GM12864 (cell line): ENCODE measurements at regions not wholly inside any gene's neighbourhood (a gene's known extent, or its start where the extent isn't known, plus 50 kb on each side); places are given as distances from the start of the nearest gene placed in this dataset.

Experiments
- DNase-seq: peaks from one replicate; pipeline ENCODE4 v3.0.0-alpha.2; 2011; ENCODE audit warnings: low read depth
- H3K4me3 ChIP-seq: 2 replicates; pipeline ENCODE4 v1.5.1; 2011; ENCODE audit warnings: mild to moderate bottlenecking, low read depth, low read length, control low read depth
- TF ChIP-seq, protein P1 (sequence below): IDR thresholded peaks from 2 replicates; pipeline ENCODE4 v1.5.1; 2011; ENCODE audit warnings: low read depth, mild to moderate bottlenecking, moderate library complexity, low read length, control low read depth, inconsistent platforms; ENCODE audit errors: missing control alignments

DNA sequence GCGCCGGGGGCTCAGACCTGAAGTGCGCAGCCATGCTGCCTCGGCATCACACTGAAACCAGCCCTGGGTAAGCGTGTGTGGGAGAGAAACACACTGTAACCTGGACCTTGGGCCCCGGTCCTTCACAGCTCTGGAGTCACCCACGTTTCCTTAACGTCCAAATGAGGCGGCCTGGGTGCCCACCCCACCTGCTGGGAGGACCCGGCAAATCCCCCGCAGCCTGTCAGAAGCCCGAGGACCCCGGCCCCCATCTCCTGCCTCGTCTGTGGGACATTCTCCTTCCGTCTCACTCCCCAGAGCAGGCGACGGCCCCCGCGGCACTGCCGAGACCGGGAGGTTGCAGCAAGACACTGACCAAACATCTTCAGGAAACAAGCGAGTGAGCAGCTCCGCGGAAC is 66.5 kb upstream of the GALNT9 start:
- H3K4me3 ChIP-seq = no peak overlapping the region
- TF ChIP-seq, protein P1, sequence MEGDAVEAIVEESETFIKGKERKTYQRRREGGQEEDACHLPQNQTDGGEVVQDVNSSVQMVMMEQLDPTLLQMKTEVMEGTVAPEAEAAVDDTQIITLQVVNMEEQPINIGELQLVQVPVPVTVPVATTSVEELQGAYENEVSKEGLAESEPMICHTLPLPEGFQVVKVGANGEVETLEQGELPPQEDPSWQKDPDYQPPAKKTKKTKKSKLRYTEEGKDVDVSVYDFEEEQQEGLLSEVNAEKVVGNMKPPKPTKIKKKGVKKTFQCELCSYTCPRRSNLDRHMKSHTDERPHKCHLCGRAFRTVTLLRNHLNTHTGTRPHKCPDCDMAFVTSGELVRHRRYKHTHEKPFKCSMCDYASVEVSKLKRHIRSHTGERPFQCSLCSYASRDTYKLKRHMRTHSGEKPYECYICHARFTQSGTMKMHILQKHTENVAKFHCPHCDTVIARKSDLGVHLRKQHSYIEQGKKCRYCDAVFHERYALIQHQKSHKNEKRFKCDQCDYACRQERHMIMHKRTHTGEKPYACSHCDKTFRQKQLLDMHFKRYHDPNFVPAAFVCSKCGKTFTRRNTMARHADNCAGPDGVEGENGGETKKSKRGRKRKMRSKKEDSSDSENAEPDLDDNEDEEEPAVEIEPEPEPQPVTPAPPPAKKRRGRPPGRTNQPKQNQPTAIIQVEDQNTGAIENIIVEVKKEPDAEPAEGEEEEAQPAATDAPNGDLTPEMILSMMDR = no peak
- DNase-seq = no peak

DNA sequence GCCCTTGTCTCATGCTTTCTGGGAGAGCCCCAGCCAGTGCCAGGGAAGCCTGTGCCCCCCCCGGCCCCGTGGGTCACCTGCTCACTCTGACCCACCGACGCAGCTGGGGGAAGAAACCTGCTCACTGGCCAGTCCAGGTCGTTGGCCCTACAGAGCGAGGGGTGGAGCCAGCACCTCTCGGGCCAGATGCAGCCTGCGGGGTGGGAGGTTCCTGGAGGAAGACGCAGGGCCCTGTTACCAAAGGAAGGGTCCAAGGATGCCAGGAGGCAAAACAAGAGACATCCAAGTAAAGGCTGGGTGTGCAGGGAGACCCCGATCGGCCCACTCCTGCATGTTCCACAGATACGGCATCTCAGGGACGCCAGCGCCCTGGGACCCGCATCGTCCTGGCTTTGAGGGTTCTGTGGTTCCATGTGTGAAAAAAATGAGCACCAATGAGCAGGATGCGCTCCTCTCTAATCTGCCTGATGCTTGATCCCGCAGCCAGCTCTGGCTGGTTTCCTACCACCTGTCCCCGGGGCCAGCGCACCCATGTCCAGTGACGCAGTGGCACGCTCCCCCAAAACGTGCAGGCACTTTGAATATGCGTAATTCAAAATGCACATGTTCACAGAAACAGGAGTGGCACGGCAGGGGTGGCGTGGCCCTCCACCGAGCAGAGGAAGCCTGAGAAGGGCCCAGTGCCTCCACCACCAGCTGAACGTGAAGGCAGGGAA is 66.0 kb upstream of the GALNT9 start:
- TF ChIP-seq, protein P1 = no peak
- no peak for DNase-seq
- H3K4me3 ChIP-seq = no peak overlapping the region

DNA sequence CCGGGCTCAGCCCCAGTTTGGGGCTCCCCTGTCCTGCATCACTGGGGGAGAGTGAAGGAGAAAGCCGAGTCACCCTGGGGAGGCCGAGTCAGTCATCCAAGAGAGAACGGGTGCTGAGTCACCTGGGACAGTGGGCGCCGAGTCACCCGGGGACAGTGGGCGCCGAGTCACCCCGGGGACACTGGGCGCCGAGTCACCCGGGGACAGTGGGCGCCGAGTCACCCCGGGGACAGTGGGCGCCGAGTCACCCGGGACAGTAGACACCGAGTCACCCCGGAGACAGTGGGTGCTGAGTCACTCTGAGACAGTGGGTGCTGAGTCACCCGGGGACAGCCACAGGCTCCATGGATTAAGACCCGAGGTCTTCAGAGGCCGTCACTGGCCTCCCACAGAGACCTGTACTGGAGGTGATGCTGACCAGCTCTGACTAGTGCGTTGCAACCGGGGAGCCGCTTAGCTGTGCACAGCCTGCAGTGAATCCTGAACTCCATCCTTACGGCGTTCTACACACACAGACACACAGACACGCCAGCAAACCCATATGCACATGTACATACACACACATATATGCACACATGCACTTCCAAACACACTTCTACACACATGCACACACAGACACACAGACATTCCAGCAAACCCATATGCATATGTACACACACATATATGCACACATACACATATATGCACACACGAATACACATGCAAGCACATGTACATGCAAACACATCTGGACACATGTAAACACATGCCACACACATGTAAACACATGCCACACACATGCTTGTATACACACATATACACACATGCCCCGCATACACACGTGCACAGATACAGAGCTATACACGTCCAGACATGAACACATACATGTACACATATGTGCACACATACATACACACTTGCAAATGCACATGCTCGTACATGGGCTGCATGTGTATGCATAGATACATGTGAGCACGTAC is 64.9 kb upstream of the GALNT9 start:
- no peak overlapping the region for H3K4me3 ChIP-seq
- no peak for DNase-seq
- TF ChIP-seq, protein P1 = no peak

DNA sequence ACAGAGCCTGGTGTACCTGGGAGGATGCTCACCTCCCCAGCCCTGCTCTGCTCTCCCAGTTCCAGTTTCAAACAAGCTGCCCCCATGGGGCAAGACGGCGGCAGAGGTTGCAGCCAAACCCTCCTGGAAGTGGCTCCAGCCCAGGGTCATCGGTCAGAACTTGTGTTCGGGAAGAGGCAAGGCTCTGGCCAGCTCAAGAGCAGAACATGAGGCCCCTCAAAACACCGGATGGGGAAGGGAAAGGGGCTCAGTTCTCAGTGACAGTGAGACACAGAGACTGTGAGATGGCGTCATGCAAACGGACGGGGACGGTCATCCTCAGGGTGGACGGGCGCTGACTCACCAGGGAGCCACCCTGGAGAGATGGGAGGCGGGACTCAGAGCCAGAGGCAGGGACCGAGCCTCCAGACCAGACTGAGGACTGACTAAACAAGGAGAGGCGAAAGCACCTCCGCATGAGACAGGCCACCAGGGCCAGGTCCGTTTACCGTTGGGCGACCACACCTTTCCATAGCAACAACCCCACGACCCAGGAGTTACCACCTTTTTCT is 63.9 kb upstream of the GALNT9 start:
- TF ChIP-seq, protein P1 = no peak
- H3K4me3 ChIP-seq = no peak overlapping the region
- no peak for DNase-seq

DNA sequence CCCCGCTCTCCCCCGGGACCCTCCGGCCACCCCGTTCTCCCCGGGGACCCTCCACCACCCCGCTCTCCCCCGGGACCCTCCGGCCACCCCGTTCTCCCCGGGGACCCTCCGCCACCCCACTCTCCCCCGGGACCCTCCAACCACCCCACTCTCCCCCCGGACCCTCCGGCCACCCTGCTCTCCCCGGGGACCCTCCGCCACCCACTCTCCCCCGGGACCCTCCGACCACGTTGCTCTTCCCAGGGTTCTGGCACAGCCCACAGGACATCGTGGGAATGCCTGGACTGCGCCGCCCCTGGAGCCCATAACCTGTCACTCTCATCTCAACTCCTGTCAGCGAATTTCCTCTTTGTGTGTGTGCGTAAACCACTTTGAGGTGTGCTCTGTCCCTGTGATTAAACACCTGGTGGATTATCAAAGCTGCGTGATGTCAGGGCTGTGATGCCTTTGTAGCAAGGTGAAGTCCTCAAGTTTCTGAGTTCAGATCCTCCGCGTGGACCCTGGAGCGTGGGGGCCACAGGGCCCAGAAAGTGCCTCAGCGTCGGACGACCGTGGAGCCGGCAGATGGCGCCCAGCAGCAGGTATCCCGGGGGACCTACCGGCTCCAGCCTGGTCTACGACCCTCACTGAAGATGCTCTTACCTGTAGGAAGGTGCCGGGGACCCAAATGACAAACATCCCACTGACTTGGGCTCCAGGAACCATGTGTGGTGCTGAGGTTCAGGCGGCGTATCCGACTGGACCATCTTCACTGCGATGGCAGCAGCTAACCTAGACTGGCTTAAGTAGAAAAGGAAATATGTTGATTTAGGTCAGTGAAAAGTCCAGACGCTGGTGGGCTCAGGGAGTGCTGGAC is 63.2 kb upstream of the GALNT9 start:
- TF ChIP-seq, protein P1 = no peak
- no peak overlapping the region for H3K4me3 ChIP-seq
- no peak for DNase-seq

DNA sequence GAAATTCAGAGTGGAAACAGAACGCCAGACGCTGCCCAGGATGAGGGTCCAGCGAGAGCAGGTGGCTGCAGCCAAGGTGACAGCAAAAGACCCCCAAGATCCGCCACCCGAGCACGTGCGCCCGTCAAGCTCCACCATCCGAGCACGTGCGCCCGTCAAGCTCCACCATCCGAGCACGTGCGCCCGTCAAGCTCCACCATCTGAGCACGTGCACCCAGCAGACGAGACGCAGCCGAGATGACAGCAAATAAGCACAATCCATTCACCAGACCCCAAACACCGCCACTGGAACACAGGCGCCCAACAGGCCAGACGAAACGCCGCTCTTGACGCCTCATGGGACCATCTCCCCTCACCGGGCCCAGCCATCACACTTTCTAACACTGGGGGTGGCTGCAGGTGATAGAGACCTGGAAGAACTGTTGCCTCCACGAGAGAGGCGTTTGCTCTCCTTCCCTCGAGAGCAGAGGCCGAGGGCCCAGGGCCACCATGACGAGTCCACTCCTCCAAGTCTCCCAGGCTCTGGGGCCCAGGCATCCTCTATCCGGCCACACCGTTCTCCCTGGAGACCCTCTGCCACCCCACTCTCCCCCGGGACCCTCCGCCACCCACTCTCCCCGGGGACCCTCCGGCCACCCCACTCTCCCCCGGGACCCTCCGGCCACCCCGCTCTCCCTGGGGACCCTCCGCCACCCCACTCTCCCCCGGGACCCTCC is 62.1 kb upstream of the GALNT9 start:
- TF ChIP-seq, protein P1 = no peak
- H3K4me3 ChIP-seq = no peak overlapping the region
- no peak for DNase-seq
